Cerebellar cortex (tissue), 1 donor: ENCODE measurements at regions not wholly inside any gene's neighbourhood (a gene's known extent, or its start where the extent isn't known, plus 50 kb on each side); places are given as distances from the start of the nearest gene placed in this dataset.

Source experiments
- DNase-seq: peaks from one replicate; pipeline ENCODE4 v3.0.0-alpha.2; 2015; ENCODE audit warnings: low spot score

DNA sequence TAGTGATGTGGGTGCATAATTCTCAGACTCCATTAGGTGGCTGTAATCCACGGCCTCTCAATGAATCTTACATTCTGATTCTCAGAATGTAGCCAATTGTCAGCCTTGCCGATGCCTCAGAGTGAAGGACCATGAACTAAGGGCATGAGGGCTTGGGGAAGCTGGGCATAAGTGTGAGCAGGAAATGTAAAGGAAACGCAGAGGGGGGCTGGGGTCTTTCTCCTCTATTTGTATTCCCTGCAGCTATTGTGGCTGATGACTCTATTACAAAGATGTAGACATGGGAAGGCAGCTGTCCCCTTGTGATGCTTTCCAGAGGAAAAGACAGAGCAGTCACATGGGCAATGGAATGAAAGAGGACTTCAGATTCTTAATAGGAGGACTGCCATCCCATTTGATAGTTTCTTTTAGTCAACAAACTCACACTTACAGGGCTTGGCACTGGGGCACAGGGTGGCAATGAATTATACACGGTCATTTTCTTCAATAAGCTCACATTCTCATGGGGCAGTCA is 353.2 kb upstream of the PKDCC start:
- no peak for DNase-seq

GRCh38 chr2:41695198-41696113 is 352.4 kb upstream of the PKDCC start:
- DNase-seq, result no peak

DNA sequence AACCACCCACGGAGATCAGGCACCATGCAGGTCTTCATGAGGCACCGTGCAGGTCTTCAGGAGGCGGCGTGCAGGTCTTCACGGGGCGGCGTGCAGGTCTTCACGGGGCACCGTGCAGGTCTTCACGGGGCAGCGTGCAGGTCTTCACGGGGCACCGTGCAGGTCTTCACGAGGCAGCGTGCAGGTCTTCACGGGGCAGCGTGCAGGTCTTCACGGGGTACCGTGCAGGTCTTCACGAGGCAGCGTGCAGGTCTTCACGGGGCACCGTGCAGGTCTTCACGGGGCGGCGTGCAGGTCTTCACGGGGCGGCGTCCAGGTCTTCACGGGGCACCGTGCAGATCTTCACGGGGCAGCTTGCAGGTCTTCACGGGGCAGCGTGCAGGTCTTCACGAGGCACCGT is 350.4 kb upstream of the PKDCC start:
- DNase-seq, result no peak

GRCh38 chr2:41698678-41699422 is 349.0 kb upstream of the PKDCC start:
- DNase-seq, result peak; percentile 12

- DNase-seq, result no peak
These were observed 346.6 kb upstream of the PKDCC start for GRCh38 chr2:41701231-41701630.

DNA sequence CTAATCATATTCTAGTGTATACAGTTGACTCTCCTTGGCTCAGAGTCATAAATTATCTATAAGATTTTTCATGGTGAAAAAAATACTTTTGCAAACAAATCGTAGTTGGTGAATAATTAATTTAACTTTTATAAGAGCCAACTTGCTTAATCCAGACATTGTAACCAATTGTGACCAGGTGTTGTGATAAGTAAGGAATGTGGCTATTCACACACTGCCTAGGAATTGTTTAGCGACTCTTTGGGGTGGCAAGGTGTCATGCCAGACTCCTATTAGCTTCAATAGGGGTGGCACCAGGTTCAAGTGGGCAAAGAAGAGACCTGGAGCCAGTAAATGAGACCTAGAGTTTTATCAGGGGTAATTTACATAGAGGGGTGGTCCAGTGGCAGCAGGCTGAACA is 344.7 kb upstream of the PKDCC start:
- no peak for DNase-seq

GRCh38 chr2:41705634-41706033 is 342.2 kb upstream of the PKDCC start:
- no peak for DNase-seq

DNA sequence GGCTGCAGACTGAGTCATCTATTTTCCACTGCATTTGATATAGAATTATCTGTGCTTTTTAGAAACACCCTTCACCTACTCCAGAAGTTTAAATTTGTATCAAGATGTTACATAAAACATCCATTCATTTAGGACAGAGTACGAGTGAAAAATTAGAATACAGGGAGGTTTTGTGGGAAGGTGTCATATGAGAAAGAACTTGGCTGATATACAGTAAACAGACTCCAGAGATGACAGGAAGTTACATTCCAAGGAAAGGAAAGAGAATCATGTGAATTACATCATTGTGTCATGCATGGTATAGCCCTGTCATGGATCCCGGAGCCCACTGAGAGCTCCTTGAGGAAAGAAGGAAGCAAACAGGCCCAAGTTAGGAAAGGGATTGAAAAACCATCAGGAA is 341.5 kb upstream of the PKDCC start:
- DNase-seq, result no peak

DNA sequence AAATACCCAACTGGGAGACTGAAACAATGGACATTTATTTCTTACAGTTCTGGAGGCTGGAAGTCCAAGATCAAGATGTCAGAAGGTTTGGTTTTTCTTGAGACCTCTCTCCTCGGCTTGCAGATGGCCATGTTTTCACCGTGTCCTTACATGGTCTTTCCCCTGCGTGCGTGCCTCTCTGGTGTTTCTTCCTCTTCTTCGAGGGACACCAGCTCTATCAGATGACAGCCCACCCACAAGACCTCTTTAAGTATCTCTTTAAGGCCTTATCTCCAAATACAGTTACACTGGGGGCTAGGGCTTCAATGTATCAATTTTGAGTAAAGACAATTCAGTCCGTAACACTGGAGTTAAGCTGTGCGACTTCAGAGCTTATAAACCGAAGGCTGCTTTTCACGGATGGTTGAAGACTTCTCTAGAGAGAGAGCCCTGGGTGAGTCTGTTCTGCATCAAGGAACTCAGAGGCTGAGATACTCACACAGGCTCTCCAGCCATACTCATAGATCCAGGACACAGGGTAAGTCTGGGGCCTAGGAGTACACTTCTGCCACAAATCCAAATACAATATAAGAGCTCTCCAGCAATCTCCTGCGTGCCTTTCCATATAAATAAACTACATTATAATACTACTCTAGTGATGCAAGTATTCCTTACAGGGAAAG is 339.9 kb upstream of the PKDCC start:
- no peak for DNase-seq

- no peak for DNase-seq
These were observed 337.9 kb upstream of the PKDCC start for GRCh38 chr2:41709702-41710599.

GRCh38 chr2:41710944-41711343 is 336.9 kb upstream of the PKDCC start:
- no peak for DNase-seq

GRCh38 chr2:41711736-41712135 is 336.1 kb upstream of the PKDCC start:
- no peak for DNase-seq

DNA sequence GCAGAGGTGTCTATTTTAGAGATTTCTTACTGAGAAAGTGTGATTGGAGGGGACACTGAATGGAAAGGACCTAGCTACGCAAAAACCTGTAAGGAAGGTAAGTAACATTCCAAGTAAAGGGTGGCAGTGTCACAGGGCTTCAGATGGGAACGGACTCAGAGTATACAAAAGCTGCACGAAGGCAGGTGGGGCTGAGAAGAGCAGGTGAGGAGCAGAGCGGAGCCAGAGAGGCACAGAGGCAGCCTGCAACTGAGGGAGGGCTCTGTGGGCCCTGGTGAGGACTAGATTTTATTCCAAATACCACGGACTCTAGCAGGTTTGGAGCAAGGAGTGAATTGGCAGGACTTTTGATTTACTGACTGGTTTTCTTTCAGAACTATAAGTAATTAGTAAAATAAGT is 331.3 kb upstream of the PKDCC start:
- DNase-seq, result no peak

DNA sequence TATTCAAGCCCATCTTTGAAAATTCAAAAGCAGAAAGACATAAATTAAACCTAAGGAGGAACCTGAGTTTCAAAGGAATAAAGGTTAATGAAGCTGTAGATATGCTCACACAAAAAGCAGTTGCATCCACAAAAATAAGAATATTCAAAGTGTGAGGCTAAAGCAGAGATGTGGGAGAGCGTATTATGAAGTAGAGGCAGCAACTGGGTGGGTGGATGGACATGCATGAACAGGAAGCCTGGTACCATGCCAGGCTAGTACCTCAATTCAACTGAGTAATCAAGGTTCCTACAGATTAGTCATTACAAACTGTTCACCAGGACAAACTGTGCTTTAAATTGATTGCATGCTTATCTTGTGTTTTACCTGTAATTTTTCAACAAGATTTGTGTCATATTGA is 330.0 kb upstream of the PKDCC start:
- no peak for DNase-seq

DNA sequence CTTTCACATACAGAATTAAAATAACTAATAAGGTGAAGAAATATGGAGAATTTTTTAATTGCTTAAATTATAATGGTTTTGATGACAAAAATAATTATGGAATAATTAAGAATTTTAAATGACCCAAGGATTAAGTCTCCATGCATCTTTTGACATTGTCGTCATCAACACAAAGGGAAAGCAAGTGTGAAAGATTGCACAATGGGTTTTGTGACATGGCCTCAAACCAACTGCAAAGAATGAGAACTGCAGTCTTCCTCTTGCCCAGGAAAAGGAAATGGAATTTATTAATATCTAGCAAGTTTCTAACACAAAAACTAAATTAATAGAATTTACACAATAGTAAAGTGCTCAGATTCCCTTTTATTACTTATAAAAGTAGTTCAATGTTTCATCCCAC is 329.1 kb upstream of the PKDCC start:
- no peak for DNase-seq

DNA sequence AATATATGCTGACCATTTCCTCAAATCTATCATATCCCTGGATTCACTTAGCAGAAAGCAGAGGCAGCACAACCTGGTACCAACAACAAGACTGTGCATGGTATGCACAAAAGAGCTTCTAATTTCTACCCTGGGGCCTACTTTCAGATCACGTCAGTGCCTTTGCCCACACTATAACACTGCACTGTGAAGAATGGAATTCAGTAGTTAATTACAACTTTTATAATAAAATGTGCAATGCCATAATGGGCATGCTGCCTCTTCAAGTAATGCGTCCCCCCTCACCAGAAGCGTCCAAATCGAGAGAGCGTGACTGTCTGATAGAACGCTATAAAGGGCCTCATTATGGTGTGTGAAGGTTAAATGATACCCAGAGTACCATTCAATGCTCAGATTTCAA is 328.1 kb upstream of the PKDCC start:
- DNase-seq, result no peak

DNA sequence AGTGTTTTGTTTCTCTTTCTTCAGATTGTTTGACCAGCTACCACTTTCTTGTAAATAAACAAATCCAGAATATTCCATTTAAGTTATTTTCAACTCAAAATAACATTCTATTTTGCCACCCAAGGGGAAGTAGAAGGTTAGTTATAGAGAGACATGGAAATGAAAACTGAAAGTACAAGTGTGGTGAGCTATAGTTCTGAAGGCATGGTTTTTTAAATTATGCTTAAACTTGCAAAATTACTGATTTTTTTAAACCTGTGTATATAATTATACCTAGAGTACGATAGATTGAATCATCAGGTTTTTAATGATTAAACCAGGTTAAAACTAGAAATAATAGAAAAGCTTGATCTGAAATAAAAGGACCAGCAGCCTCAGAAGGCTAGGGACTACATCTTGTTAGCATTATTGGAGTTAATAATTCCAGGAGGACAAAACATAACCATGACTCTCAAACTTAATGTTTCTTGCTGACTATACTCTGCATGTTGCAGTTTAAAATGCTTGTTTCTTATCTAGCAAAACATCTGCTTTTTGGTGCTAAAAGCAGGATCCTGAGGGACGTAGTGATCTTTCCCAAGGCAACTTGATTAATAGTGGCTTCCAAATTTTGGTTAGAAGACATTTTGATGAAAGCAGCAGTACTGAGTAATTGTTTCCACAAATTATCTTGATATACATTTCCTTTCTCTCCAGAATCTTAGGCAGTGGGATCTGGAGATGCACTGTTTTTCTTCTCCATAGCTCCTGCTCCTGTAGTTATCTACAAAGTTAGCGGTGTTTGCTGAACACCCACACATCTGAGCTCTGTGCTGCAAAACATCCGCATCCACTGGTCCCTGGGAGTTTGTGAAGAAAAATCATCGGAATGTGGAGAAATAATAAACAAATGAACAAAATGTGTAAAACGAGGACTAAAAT is 327.2 kb upstream of the PKDCC start:
- no peak for DNase-seq

DNA sequence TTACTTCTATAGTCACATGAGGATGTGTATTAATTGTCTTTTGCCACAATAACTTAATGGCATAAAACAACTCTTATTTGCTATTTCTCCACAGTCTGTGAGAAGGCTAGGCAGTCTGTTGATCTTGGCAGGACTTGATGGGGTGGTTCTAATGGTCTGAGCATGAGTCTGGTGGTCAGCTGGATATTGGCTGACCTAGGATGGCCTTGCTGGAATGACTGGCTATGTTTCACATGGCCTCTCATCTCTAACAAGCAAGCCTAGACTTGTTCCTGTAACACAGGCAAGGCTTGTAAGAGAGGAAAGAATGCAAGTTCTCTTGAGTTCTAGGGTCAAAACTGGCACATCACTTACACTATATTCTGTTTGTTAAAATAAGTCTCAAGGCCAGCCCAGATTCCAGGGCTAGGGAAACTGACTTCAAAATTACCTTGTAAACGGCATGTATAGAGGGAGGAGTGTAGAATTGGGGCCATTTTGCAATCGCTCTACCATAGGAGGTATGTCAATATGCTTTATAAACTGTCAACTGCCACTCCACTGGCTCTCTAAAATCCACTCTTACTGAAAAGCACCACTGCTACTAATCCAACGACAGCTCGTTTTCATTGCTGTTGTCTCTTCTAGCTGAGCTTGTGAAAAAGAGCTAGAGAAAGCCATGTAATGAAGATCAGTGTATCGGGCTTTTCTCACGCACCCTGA is 325.0 kb upstream of the PKDCC start:
- DNase-seq, result no peak

GRCh38 chr2:41723526-41723925 is 324.3 kb upstream of the PKDCC start:
- no peak for DNase-seq

- DNase-seq, result no peak
These were observed 323.4 kb upstream of the PKDCC start for GRCh38 chr2:41724465-41724864.
